Neutrophil (primary cell): ENCODE measurements at regions not wholly inside any gene's neighbourhood (a gene's known extent, or its start where the extent isn't known, plus 50 kb on each side); places are given as distances from the start of the nearest gene placed in this dataset.

Experiments
- H3K27ac ChIP-seq: fragments of 200-600 bp; sonication (generic); 2 replicates; pipeline ENCODE4 v1.5.1; 2016; ENCODE audit warnings: mild to moderate bottlenecking, moderate library complexity
- H3K27me3 ChIP-seq: fragments of 200-600 bp; sonication (generic); 2 replicates; pipeline ENCODE4 v1.6.0; 2016; ENCODE audit warnings: mild to moderate bottlenecking
- H3K36me3 ChIP-seq: fragments of 200-600 bp; sonication (generic); 2 replicates; pipeline ENCODE4 v1.5.1; 2017
- H3K4me1 ChIP-seq, 2 experiments: fragments of 200-600 bp in 1 of 2; sonication (generic) in 1 of 2; 1 replicate in 1 of 2; 2 replicates in 1 of 2; pipeline versions ENCODE4 v1.5.1 to v1.6.1; 2013 to 2016; ENCODE audit warnings: low read depth in 1 of 2, low read length in 1 of 2, mild to moderate bottlenecking in 1 of 2, moderate library complexity in 1 of 2; ENCODE audit not compliant: control insufficient read depth in 1 of 2, insufficient read depth in 1 of 2
- H3K4me3 ChIP-seq, 2 experiments: fragments of 200-600 bp in 1 of 2; sonication (generic) in 1 of 2; 1 replicate in 1 of 2; 2 replicates in 1 of 2; pipeline ENCODE4 v1.5.1; 2013 to 2016; ENCODE audit warnings: low read depth in 1 of 2, low read length in 1 of 2, mild to moderate bottlenecking in 1 of 2, moderate library complexity in 1 of 2
- H3K9me3 ChIP-seq: fragments of 200-600 bp; sonication (generic); 2 replicates; pipeline ENCODE4 v1.5.1; 2016
- TF ChIP-seq, protein P1 (sequence below): fragments of 200-600 bp; sonication (generic); IDR thresholded peaks from 2 replicates; pipeline ENCODE4 v1.5.1; 2016; ENCODE audit warnings: antibody characterized with exemption

DNA sequence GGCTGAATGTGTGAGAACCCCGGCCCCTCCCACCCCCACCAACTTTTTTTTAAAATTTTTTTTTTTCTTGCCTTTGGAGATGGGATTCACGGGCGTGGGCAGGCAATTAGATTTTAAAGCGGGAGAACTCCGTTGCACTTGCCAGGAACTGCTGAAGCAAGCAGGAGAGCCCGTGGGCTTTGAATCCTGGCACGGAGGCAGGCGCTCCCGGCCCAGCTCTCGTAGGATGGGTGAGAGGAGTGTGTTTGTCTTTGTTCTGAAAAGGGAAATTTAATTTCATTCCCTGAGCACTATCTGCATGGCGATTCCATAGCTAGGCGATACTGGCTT is 54.3 kb upstream of the BOD1 start:
- H3K4me3 ChIP-seq: no peak overlapping the region

DNA sequence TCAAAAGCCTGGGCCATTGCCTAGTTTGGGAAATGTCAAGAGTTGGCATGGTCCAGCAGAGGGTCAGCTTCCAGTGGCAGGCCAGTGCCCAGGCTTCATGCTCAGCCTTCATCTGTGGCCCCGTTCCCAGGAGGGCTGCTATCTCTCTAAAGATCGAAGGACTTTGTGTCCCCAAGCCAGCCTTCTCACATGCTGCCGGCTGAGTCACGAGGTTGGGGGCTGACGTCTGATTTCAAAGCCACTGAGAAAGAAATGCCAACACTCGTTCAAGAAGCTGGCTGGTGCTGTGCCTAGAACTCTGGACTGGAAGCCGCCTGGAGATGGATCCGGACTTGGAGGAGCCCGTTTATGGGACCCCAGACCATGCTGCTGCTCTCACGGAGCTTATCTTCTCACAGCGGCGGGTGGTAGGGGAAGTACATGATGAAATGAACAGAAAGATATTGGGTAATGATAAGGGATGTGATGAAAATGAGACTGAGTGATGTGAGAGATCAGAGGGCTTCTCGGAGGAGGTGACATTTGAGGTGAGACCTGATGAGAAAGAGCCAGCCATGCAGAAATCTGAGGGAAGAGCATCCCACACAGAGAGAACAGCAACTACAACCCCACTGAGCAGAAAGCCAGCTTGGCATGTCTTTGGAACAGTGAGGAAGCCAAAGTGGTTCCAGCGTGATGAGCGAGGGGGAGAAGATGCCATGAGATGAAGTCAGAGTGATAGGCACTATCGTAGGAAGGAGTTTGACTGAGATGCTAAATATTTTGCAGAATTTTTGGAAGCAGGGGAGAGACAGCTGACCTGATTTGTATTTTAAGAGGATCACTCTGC is 54.9 kb upstream of the BOD1 start:
- TF ChIP-seq, protein P1, sequence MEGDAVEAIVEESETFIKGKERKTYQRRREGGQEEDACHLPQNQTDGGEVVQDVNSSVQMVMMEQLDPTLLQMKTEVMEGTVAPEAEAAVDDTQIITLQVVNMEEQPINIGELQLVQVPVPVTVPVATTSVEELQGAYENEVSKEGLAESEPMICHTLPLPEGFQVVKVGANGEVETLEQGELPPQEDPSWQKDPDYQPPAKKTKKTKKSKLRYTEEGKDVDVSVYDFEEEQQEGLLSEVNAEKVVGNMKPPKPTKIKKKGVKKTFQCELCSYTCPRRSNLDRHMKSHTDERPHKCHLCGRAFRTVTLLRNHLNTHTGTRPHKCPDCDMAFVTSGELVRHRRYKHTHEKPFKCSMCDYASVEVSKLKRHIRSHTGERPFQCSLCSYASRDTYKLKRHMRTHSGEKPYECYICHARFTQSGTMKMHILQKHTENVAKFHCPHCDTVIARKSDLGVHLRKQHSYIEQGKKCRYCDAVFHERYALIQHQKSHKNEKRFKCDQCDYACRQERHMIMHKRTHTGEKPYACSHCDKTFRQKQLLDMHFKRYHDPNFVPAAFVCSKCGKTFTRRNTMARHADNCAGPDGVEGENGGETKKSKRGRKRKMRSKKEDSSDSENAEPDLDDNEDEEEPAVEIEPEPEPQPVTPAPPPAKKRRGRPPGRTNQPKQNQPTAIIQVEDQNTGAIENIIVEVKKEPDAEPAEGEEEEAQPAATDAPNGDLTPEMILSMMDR: no peak
- no peaks in the 10 kb centered on the region for H3K36me3 ChIP-seq
- no peaks in the 10 kb centered on the region for H3K27me3 ChIP-seq
- H3K9me3 ChIP-seq: no peaks in the 10 kb centered on the region
- peaks cover 24 to 31% of the 10 kb centered on the region in 2 experiments for H3K4me1 ChIP-seq
- H3K27ac ChIP-seq: peak overlapping the region; percentile 60
- H3K4me3 ChIP-seq: peak overlapping the region; percentile 24 to 28

More for the DNA sequence above, 54.3 kb upstream of the BOD1 start:
- no peaks in the 10 kb centered on the region for H3K36me3 ChIP-seq
- TF ChIP-seq, protein P1: no peak
- H3K9me3 ChIP-seq: no peaks in the 10 kb centered on the region
- no peaks in the 10 kb centered on the region for H3K27me3 ChIP-seq
- H3K4me1 ChIP-seq: peaks cover 24 to 31% of the 10 kb centered on the region in 2 experiments
- H3K27ac ChIP-seq: peak overlapping the region; percentile 60

DNA sequence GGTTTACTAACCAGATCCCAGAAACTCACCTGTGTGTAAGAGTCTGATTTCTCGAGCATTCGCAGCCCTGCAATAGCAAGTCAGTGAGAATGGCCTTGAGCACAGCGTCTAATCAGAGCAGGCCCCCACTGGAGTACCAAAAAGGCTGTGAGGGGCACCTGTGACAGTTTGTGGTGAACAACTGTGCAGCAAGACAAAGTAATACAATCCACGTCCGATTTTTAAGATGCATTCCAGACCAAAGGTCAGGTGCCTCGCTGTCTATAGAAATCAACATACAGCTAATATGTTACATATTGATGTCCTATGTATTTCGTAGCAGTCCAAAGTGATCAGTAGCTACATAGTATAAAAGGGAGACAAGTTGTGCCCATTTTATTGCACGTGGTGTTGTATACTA is 55.7 kb upstream of the BOD1 start:
- TF ChIP-seq, protein P1: no peak
- Histone ChIP-seq H3K4me1 (peaks cover 24 to 31% of the 10 kb centered on the region in 2 experiments), H3K9me3 (no peaks in the 10 kb centered on the region), H3K27me3 (no peaks in the 10 kb centered on the region), H3K4me3 (no peak overlapping the region), H3K36me3 (no peaks in the 10 kb centered on the region), H3K27ac (peak overlapping the region; percentile 60)

DNA sequence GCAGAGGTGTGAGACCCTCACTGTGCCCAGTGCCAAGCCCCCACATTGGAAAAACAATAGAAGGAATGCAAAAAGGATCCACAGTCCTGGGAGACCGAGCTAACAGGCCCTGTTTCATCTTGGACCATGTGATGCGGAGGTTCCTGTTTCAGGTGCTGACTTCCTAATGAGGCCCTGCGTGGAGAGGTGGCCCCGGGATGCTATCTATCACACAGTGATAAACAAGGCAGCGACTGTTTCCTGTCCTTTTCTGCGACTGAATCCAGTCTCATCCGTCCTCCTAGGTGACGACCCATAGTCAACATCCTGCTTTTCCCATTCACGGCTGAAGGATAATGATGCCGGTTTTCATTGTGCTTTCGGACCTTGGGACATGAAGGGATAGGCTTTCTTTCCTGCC is 56.4 kb upstream of the BOD1 start:
- H3K27me3 ChIP-seq: no peaks in the 10 kb centered on the region
- peaks cover 24 to 31% of the 10 kb centered on the region in 2 experiments for H3K4me1 ChIP-seq
- no peaks in the 10 kb centered on the region for H3K9me3 ChIP-seq
- H3K36me3 ChIP-seq: no peaks in the 10 kb centered on the region
- TF ChIP-seq, protein P1: no peak
- no peak overlapping the region for H3K4me3 ChIP-seq
- H3K27ac ChIP-seq: peak overlapping the region; percentile 14

DNA sequence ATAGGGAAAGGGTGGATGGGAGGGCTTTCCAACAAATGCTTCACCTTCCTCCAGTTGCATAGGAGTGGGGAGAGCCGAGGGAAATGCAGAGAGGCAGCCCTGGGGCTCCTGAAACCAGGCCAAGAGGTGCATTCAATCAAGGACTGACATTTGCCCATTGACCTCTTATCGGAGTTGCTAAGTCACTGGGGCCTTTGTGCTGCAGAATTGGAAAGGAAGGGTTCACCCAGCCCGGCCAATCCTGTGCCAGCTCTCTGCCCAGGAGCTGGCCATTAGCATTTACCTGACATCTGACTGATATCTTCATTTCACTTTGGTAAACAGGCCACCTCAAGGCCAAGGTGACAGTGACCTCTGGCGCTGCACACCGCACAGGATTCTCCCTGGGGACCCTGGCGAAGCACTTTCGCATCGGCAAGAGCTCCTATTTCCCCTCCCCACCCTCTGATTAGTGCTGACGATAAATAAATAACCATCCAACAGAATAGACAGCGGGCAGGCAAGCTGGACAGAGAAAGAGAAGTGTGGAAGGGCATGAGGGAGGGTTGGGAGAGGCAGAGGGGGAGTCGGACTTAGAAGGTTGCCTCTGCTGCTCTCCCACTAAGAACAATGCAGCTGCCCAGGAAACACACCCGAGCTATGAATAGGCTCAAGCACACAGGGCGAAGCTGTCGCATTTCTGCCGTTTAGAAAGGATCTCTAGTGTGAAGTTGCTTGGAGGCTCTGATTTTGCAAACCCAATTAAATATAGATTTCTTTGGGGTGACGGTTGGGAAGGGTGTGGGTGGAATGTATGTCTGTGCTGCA is 57.0 kb upstream of the BOD1 start:
- Histone ChIP-seq H3K27ac (no peak overlapping the region), H3K9me3 (no peaks in the 10 kb centered on the region), H3K27me3 (no peaks in the 10 kb centered on the region), H3K36me3 (no peaks in the 10 kb centered on the region), H3K4me3 (no peak overlapping the region), H3K4me1 (peaks cover 24 to 31% of the 10 kb centered on the region in 2 experiments)
- TF ChIP-seq, protein P1: no peak
